ENCODE measurements at regions not wholly inside any gene's neighbourhood (a gene's known extent, or its start where the extent isn't known, plus 50 kb on each side); places are given as distances from the start of the nearest gene placed in this dataset.

- no peaks in the 10 kb centered on the region for H3K36me3 ChIP-seq (ENCODE audit: control insufficient read depth in 4 of 4, insufficient read depth in 3 of 4, low read depth in 1 of 4, low read length in 3 of 4)
- no peaks in the 10 kb centered on the region for H3K4me1 ChIP-seq (ENCODE audit: control insufficient read depth in 4 of 4, insufficient read depth in 4 of 4, low read length in 3 of 4)
- WGBS, result 87% methylated on average over 7 of the region's 7 CpGs
- no peak overlapping the region for H3K9ac ChIP-seq (ENCODE audit: low read depth in 1 of 2, low read length in 2 of 2)
- H3K4me3 ChIP-seq (ENCODE audit: low read depth in 1 of 3, low read length in 3 of 3), result no peak overlapping the region
- no peaks in the 10 kb centered on the region for H3K9me3 ChIP-seq (ENCODE audit: control insufficient read depth in 4 of 4, low read length in 3 of 4)
- no peak overlapping the region for H3K27ac ChIP-seq (ENCODE audit: low read depth in 1 of 2, low read length in 2 of 2)
- no peaks in the 10 kb centered on the region for H3K27me3 ChIP-seq (ENCODE audit: control insufficient read depth in 4 of 4, insufficient read depth in 4 of 4, low read length in 3 of 4)
- TF ChIP-seq FOXA1 (IDR thresholded peaks at IDR 0.05), result no peak
- no peak for TF ChIP-seq ZBTB33 (IDR thresholded peaks at IDR 0.05)
- no peak for TF ChIP-seq HNF4A (conservative IDR thresholded peaks at IDR 0.05)
- TF ChIP-seq, protein P1, sequence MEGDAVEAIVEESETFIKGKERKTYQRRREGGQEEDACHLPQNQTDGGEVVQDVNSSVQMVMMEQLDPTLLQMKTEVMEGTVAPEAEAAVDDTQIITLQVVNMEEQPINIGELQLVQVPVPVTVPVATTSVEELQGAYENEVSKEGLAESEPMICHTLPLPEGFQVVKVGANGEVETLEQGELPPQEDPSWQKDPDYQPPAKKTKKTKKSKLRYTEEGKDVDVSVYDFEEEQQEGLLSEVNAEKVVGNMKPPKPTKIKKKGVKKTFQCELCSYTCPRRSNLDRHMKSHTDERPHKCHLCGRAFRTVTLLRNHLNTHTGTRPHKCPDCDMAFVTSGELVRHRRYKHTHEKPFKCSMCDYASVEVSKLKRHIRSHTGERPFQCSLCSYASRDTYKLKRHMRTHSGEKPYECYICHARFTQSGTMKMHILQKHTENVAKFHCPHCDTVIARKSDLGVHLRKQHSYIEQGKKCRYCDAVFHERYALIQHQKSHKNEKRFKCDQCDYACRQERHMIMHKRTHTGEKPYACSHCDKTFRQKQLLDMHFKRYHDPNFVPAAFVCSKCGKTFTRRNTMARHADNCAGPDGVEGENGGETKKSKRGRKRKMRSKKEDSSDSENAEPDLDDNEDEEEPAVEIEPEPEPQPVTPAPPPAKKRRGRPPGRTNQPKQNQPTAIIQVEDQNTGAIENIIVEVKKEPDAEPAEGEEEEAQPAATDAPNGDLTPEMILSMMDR (IDR thresholded peaks at IDR 0.05; ENCODE audit: low read depth, low read length, missing input control), result no peak
- TF ChIP-seq RAD21 (IDR thresholded peaks at IDR 0.05), result no peak
- TF ChIP-seq JUND (IDR thresholded peaks at IDR 0.05), result no peak
- no peak for TF ChIP-seq SP1 (IDR thresholded peaks at IDR 0.05)
- TF ChIP-seq, protein P2, sequence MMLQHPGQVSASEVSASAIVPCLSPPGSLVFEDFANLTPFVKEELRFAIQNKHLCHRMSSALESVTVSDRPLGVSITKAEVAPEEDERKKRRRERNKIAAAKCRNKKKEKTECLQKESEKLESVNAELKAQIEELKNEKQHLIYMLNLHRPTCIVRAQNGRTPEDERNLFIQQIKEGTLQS (IDR thresholded peaks at IDR 0.05), result no peak
- no peak for DNase-seq (ENCODE audit: low spot score)
These were observed 234.5 kb upstream of the MEOX2 start for GRCh38 chr7:15920953-15921352.

DNA sequence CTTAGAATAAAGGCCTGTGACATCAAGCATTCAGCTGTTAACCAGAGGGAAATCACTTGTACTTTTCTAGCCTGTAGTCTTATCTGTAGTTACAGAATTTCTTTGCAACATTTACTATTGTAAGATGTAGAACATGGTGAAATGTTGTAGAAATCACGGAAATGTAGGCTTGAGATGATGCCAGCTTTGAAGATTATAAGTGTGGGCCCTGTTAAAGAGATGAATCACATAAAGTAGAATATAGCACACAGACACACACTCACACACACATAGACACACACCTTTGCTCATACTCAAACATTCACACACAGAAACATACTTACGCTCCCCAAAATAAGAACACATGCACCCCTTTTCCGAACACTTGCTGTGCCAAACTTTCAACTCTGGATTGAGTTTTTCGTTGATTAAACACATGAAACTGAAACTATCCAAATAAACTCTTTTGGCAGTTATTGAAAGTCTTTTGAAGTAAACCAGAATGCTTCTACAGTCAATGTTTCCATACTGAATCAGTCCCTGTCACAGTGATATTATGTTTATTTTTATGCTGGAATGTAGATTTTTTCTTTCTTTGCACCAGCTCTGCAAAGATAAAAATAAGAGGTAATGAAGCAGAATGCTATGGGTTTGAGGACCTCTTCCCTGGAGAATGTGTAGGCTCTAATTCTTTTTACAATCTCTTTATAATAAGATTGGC is 230.3 kb upstream of the MEOX2 start:
- Histone ChIP-seq H3K4me3 (ENCODE audit: low read depth in 1 of 3, low read length in 3 of 3) (no peak overlapping the region), H3K27me3 (ENCODE audit: control insufficient read depth in 4 of 4, insufficient read depth in 4 of 4, low read length in 3 of 4) (no peaks in the 10 kb centered on the region), H3K27ac (ENCODE audit: low read depth in 1 of 2, low read length in 2 of 2) (no peak overlapping the region), H3K9me3 (ENCODE audit: control insufficient read depth in 4 of 4, low read length in 3 of 4) (no peaks in the 10 kb centered on the region), H3K36me3 (ENCODE audit: control insufficient read depth in 4 of 4, insufficient read depth in 3 of 4, low read depth in 1 of 4, low read length in 3 of 4) (no peaks in the 10 kb centered on the region), H3K9ac (ENCODE audit: low read depth in 1 of 2, low read length in 2 of 2) (no peak overlapping the region), H3K4me1 (ENCODE audit: control insufficient read depth in 4 of 4, insufficient read depth in 4 of 4, low read length in 3 of 4) (no peaks in the 10 kb centered on the region)
- WGBS, result 62% methylated on average over 4 of the region's 4 CpGs
- no peak for TF ChIP-seq HNF4A (conservative IDR thresholded peaks at IDR 0.05)
- TF ChIP-seq, protein P3, sequence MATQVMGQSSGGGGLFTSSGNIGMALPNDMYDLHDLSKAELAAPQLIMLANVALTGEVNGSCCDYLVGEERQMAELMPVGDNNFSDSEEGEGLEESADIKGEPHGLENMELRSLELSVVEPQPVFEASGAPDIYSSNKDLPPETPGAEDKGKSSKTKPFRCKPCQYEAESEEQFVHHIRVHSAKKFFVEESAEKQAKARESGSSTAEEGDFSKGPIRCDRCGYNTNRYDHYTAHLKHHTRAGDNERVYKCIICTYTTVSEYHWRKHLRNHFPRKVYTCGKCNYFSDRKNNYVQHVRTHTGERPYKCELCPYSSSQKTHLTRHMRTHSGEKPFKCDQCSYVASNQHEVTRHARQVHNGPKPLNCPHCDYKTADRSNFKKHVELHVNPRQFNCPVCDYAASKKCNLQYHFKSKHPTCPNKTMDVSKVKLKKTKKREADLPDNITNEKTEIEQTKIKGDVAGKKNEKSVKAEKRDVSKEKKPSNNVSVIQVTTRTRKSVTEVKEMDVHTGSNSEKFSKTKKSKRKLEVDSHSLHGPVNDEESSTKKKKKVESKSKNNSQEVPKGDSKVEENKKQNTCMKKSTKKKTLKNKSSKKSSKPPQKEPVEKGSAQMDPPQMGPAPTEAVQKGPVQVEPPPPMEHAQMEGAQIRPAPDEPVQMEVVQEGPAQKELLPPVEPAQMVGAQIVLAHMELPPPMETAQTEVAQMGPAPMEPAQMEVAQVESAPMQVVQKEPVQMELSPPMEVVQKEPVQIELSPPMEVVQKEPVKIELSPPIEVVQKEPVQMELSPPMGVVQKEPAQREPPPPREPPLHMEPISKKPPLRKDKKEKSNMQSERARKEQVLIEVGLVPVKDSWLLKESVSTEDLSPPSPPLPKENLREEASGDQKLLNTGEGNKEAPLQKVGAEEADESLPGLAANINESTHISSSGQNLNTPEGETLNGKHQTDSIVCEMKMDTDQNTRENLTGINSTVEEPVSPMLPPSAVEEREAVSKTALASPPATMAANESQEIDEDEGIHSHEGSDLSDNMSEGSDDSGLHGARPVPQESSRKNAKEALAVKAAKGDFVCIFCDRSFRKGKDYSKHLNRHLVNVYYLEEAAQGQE (IDR thresholded peaks at IDR 0.05), result no peak
- peak; percentile 58 to 76 for TF ChIP-seq JUND (IDR thresholded peaks at IDR 0.05)
- DNase-seq (ENCODE audit: low spot score), result no peak

Data from liver (tissue), 8 donors.